Suprapubic skin (tissue), 3 donors: ENCODE measurements at regions not wholly inside any gene's neighbourhood (a gene's known extent, or its start where the extent isn't known, plus 50 kb on each side); places are given as distances from the start of the nearest gene placed in this dataset.

ENCODE experiments used
- CTCF ChIP-seq, 2 donors: fragments of 200-600 bp in 1 of 2; fragments of 450-650 bp in 1 of 2; sonication (generic) in 1 of 2; IDR thresholded peaks; one replicate each; pipeline ENCODE4 v1.5.1; 2016 to 2019; ENCODE audit warnings: antibody characterized with exemption in 2 of 2, mild to moderate bottlenecking in 1 of 2, moderate library complexity in 1 of 2
- POLR2A ChIP-seq, 2 donors: fragments of 450-650 bp; IDR thresholded peaks; one replicate each; pipeline ENCODE4 v1.6.1; 2017; ENCODE audit warnings: antibody characterized with exemption in 2 of 2, mild to moderate bottlenecking in 2 of 2, moderate library complexity in 2 of 2

GRCh38 chr5:37921452-37921851 is 81.6 kb upstream of the GDNF start:
- TF ChIP-seq CTCF (IDR thresholded peaks at IDR 0.05), result no peak
- no peak for TF ChIP-seq POLR2A (IDR thresholded peaks at IDR 0.05)
